GM23338 (cell line): ENCODE measurements at regions not wholly inside any gene's neighbourhood (a gene's known extent, or its start where the extent isn't known, plus 50 kb on each side); places are given as distances from the start of the nearest gene placed in this dataset.

Experiments used
- ATAC-seq: fragments of 200-7000 bp; cut with Tn5 transposase; 3 replicates; pipeline ENCODE4 v1.9.1; 2020
- DNase-seq: peaks from one replicate; pipeline ENCODE4 v3.0.0-alpha.2; 2015; ENCODE audit warnings: low spot score
- H2AFZ ChIP-seq: fragments of 200-600 bp; sonication (generic); 2 replicates; pipeline ENCODE4 v1.8.0; 2016; ENCODE audit warnings: antibody characterized with exemption, mild to moderate bottlenecking, moderate library complexity
- H3F3A ChIP-seq: fragments of 200-600 bp; sonication (generic); replicated peaks from 2 replicates; pipeline ENCODE4 v1.8.0; 2017; ENCODE audit warnings: antibody characterized with exemption, mixed run types, low read depth
- H3K27ac ChIP-seq: fragments of 200-600 bp; sonication (generic); 2 replicates; pipeline ENCODE4 v1.6.1; 2016; ENCODE audit warnings: low read depth
- H3K27me3 ChIP-seq: fragments of 200-600 bp; sonication (generic); 2 replicates; pipeline ENCODE4 v1.8.0; 2016; ENCODE audit warnings: mild to moderate bottlenecking, mixed run types, moderate library complexity; ENCODE audit not compliant: insufficient read depth
- H3K36me3 ChIP-seq: fragments of 200-600 bp; sonication (generic); 2 replicates; pipeline ENCODE4 v1.8.0; 2016; ENCODE audit warnings: mild to moderate bottlenecking; ENCODE audit not compliant: insufficient read depth
- H3K4me1 ChIP-seq: fragments of 200-600 bp; sonication (generic); 2 replicates; pipeline ENCODE4 v1.8.0; 2016; ENCODE audit warnings: mild to moderate bottlenecking, moderate library complexity; ENCODE audit not compliant: insufficient read depth
- H3K4me2 ChIP-seq: fragments of 200-600 bp; sonication (generic); 2 replicates; pipeline ENCODE4 v1.7.1; 2017; ENCODE audit warnings: mixed run types
- H3K4me3 ChIP-seq: fragments of 200-600 bp; sonication (generic); 2 replicates; pipeline ENCODE4 v1.6.1; 2016; ENCODE audit warnings: mixed run types
- H3K79me2 ChIP-seq: fragments of 200-600 bp; sonication (generic); replicated peaks from 2 replicates; pipeline ENCODE4 v1.8.0; 2017; ENCODE audit warnings: mild to moderate bottlenecking; ENCODE audit not compliant: insufficient read depth
- H3K9me2 ChIP-seq: fragments of 200-600 bp; sonication (generic); 2 replicates; pipeline ENCODE4 v1.8.0; 2017; ENCODE audit not compliant: insufficient read depth
- H4K20me1 ChIP-seq: fragments of 200-600 bp; sonication (generic); replicated peaks from 2 replicates; pipeline ENCODE4 v1.8.0; 2017; ENCODE audit warnings: mild to moderate bottlenecking; ENCODE audit not compliant: insufficient read depth
- H3K27ac Mint-ChIP-seq: 2 replicates; pipeline ENCODE4 v1.8.0; 2020; ENCODE audit warnings: inconsistent platforms, mild to moderate bottlenecking, moderate library complexity, mixed read lengths
- H3K27me3 Mint-ChIP-seq: 3 replicates; pipeline ENCODE4 v1.8.0; 2022; ENCODE audit warnings: low read depth, mild to moderate bottlenecking, moderate library complexity, mixed read lengths, inconsistent platforms; ENCODE audit not compliant: insufficient read depth, poor library complexity
- H3K36me3 Mint-ChIP-seq: 3 replicates; pipeline ENCODE4 v1.8.0; 2021; ENCODE audit warnings: low read depth, mild to moderate bottlenecking, inconsistent platforms, moderate library complexity, mixed read lengths
- H3K4me1 Mint-ChIP-seq: 3 replicates; pipeline ENCODE4 v1.8.0; 2020; ENCODE audit warnings: mild to moderate bottlenecking, inconsistent platforms, mixed read lengths
- H3K4me3 Mint-ChIP-seq: 3 replicates; pipeline ENCODE4 v1.8.0; 2021; ENCODE audit warnings: moderate library complexity, mild to moderate bottlenecking, inconsistent platforms, mixed read lengths
- H3K9me3 Mint-ChIP-seq: 3 replicates; pipeline ENCODE4 v1.8.0; 2020; ENCODE audit warnings: moderate library complexity, mild to moderate bottlenecking, inconsistent platforms, mixed read lengths
- CREB1 ChIP-seq: fragments of 250-450 bp; sonication (Bioruptor Pico); IDR thresholded peaks from 2 replicates; pipeline ENCODE4 v1.5.0; 2020; ENCODE audit warnings: low read depth, mild to moderate bottlenecking, moderate library complexity
- EZH2 ChIP-seq: fragments of 200-600 bp; sonication (generic); IDR thresholded peaks from one replicate; pipeline ENCODE4 v1.8.0; 2017; ENCODE audit warnings: antibody characterized with exemption, mild to moderate bottlenecking, low read depth; ENCODE audit not compliant: unreplicated experiment
- JUNB ChIP-seq: IDR thresholded peaks from one replicate; pipeline ENCODE4 v1.6.1; 2016; ENCODE audit warnings: antibody characterized with exemption; ENCODE audit not compliant: unreplicated experiment
- POLR2AphosphoS5 ChIP-seq: IDR thresholded peaks from 2 replicates; pipeline ENCODE4 v1.6.1; 2016; ENCODE audit warnings: antibody characterized with exemption, low read depth
- ZNF114 ChIP-seq: fragments of 250-450 bp; sonication (Bioruptor Pico); IDR thresholded peaks from 2 replicates; pipeline ENCODE4 v1.5.0; 2020; ENCODE audit warnings: mild to moderate bottlenecking, moderate library complexity
- ZNF331 ChIP-seq: fragments of 250-450 bp; sonication (Bioruptor Pico); IDR thresholded peaks from 2 replicates; pipeline ENCODE4 v1.5.0; 2020; ENCODE audit warnings: low read depth, mild to moderate bottlenecking, moderate library complexity
- TF ChIP-seq, protein P1 (sequence below): fragments of 250-450 bp; sonication (Bioruptor Pico); IDR thresholded peaks from 2 replicates; pipeline ENCODE4 v1.5.0; 2020; ENCODE audit warnings: mild to moderate bottlenecking, moderate library complexity
- TF ChIP-seq, protein P2 (sequence below), 2 experiments: fragments of 200-600 bp in 1 of 2; sonication (generic) in 1 of 2; conservative IDR thresholded peaks; 2 replicates each; pipeline versions ENCODE4 v1.5.1 to v1.6.1; 2016 to 2017; ENCODE audit warnings: antibody characterized with exemption in 2 of 2, low read depth in 2 of 2, mild to moderate bottlenecking in 2 of 2, moderate library complexity in 1 of 2
- TF ChIP-seq, protein P3 (sequence below): IDR thresholded peaks from one replicate; pipeline ENCODE4 v1.6.1; 2018; ENCODE audit warnings: antibody characterized with exemption; ENCODE audit not compliant: unreplicated experiment
- TF ChIP-seq, protein P4 (sequence below): IDR thresholded peaks from 2 replicates; pipeline ENCODE4 v1.6.1; 2016; ENCODE audit warnings: antibody characterized with exemption

DNA sequence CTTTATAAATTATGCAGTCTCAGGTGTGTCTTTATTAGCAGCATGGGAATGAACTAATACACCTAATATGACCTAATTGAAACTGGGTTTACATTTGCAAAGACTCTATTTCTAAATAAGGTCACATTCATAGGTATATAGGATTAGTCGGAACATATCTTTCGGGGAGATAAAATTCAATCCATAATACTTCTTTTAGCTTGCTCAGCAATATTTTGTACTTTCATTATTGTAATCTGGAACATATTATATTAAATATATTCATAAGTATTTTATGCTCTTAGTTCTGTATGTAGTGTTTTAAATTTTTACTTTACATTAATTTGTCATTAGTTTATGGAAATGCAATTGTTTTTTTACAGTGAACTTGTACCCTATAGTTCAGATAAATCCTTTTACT, 927.7 kb downstream of the CCDC85A start:
- no peaks in the 10 kb centered on the region for H4K20me1 ChIP-seq
- TF ChIP-seq, protein P1, sequence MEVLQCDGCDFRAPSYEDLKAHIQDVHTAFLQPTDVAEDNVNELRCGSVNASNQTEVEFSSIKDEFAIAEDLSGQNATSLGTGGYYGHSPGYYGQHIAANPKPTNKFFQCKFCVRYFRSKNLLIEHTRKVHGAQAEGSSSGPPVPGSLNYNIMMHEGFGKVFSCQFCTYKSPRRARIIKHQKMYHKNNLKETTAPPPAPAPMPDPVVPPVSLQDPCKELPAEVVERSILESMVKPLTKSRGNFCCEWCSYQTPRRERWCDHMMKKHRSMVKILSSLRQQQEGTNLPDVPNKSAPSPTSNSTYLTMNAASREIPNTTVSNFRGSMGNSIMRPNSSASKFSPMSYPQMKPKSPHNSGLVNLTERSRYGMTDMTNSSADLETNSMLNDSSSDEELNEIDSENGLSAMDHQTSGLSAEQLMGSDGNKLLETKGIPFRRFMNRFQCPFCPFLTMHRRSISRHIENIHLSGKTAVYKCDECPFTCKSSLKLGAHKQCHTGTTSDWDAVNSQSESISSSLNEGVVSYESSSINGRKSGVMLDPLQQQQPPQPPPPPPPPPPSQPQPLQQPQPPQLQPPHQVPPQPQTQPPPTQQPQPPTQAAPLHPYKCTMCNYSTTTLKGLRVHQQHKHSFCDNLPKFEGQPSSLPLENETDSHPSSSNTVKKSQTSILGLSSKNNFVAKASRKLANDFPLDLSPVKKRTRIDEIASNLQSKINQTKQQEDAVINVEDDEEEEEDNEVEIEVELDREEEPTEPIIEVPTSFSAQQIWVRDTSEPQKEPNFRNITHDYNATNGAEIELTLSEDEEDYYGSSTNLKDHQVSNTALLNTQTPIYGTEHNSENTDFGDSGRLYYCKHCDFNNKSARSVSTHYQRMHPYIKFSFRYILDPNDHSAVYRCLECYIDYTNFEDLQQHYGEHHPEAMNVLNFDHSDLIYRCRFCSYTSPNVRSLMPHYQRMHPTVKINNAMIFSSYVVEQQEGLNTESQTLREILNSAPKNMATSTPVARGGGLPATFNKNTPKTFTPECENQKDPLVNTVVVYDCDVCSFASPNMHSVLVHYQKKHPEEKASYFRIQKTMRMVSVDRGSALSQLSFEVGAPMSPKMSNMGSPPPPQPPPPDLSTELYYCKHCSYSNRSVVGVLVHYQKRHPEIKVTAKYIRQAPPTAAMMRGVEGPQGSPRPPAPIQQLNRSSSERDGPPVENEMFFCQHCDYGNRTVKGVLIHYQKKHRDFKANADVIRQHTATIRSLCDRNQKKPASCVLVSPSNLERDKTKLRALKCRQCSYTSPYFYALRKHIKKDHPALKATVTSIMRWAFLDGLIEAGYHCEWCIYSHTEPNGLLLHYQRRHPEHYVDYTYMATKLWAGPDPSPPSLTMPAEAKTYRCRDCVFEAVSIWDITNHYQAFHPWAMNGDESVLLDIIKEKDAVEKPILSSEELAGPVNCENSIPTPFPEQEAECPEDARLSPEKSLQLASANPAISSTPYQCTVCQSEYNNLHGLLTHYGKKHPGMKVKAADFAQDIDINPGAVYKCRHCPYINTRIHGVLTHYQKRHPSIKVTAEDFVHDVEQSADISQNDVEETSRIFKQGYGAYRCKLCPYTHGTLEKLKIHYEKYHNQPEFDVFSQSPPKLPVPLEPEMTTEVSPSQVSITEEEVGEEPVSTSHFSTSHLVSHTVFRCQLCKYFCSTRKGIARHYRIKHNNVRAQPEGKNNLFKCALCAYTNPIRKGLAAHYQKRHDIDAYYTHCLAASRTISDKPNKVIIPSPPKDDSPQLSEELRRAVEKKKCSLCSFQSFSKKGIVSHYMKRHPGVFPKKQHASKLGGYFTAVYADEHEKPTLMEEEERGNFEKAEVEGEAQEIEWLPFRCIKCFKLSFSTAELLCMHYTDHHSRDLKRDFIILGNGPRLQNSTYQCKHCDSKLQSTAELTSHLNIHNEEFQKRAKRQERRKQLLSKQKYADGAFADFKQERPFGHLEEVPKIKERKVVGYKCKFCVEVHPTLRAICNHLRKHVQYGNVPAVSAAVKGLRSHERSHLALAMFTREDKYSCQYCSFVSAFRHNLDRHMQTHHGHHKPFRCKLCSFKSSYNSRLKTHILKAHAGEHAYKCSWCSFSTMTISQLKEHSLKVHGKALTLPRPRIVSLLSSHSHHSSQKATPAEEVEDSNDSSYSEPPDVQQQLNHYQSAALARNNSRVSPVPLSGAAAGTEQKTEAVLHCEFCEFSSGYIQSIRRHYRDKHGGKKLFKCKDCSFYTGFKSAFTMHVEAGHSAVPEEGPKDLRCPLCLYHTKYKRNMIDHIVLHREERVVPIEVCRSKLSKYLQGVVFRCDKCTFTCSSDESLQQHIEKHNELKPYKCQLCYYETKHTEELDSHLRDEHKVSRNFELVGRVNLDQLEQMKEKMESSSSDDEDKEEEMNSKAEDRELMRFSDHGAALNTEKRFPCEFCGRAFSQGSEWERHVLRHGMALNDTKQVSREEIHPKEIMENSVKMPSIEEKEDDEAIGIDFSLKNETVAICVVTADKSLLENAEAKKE: no peak
- TF ChIP-seq EZH2: no peak
- TF ChIP-seq CREB1 (CRISPR knock-in tag): no peak
- no peak for TF ChIP-seq ZNF331
- TF ChIP-seq, protein P2, sequence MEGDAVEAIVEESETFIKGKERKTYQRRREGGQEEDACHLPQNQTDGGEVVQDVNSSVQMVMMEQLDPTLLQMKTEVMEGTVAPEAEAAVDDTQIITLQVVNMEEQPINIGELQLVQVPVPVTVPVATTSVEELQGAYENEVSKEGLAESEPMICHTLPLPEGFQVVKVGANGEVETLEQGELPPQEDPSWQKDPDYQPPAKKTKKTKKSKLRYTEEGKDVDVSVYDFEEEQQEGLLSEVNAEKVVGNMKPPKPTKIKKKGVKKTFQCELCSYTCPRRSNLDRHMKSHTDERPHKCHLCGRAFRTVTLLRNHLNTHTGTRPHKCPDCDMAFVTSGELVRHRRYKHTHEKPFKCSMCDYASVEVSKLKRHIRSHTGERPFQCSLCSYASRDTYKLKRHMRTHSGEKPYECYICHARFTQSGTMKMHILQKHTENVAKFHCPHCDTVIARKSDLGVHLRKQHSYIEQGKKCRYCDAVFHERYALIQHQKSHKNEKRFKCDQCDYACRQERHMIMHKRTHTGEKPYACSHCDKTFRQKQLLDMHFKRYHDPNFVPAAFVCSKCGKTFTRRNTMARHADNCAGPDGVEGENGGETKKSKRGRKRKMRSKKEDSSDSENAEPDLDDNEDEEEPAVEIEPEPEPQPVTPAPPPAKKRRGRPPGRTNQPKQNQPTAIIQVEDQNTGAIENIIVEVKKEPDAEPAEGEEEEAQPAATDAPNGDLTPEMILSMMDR (conservative IDR thresholded peaks at IDR 0.05; ENCODE audit: low read depth in 2 of 2): no peak
- TF ChIP-seq JUNB: no peak
- TF ChIP-seq, protein P3, sequence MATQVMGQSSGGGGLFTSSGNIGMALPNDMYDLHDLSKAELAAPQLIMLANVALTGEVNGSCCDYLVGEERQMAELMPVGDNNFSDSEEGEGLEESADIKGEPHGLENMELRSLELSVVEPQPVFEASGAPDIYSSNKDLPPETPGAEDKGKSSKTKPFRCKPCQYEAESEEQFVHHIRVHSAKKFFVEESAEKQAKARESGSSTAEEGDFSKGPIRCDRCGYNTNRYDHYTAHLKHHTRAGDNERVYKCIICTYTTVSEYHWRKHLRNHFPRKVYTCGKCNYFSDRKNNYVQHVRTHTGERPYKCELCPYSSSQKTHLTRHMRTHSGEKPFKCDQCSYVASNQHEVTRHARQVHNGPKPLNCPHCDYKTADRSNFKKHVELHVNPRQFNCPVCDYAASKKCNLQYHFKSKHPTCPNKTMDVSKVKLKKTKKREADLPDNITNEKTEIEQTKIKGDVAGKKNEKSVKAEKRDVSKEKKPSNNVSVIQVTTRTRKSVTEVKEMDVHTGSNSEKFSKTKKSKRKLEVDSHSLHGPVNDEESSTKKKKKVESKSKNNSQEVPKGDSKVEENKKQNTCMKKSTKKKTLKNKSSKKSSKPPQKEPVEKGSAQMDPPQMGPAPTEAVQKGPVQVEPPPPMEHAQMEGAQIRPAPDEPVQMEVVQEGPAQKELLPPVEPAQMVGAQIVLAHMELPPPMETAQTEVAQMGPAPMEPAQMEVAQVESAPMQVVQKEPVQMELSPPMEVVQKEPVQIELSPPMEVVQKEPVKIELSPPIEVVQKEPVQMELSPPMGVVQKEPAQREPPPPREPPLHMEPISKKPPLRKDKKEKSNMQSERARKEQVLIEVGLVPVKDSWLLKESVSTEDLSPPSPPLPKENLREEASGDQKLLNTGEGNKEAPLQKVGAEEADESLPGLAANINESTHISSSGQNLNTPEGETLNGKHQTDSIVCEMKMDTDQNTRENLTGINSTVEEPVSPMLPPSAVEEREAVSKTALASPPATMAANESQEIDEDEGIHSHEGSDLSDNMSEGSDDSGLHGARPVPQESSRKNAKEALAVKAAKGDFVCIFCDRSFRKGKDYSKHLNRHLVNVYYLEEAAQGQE: no peak
- no peak for TF ChIP-seq POLR2AphosphoS5
- TF ChIP-seq, protein P4, sequence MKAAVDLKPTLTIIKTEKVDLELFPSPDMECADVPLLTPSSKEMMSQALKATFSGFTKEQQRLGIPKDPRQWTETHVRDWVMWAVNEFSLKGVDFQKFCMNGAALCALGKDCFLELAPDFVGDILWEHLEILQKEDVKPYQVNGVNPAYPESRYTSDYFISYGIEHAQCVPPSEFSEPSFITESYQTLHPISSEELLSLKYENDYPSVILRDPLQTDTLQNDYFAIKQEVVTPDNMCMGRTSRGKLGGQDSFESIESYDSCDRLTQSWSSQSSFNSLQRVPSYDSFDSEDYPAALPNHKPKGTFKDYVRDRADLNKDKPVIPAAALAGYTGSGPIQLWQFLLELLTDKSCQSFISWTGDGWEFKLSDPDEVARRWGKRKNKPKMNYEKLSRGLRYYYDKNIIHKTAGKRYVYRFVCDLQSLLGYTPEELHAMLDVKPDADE: no peak
- no peak for TF ChIP-seq ZNF114 (CRISPR knock-in tag)
- H3K27me3 ChIP-seq: no peaks in the 10 kb centered on the region
- no peaks in the 10 kb centered on the region for H3K36me3 ChIP-seq
- no peak overlapping the region for H3K27ac Mint-ChIP-seq
- H3K27ac ChIP-seq: no peak overlapping the region
- no peak for ATAC-seq
- H3F3A ChIP-seq: no peaks in the 10 kb centered on the region
- H3K27me3 Mint-ChIP-seq: no peaks in the 10 kb centered on the region
- no peak overlapping the region for H2AFZ ChIP-seq
- no peak for DNase-seq
- H3K9me2 ChIP-seq: 0 out of 2 replicates have a peak, but pooled peaks cover 5% of the 10 kb centered on the region
- H3K79me2 ChIP-seq: no peaks in the 10 kb centered on the region
- no peak overlapping the region for H3K4me3 Mint-ChIP-seq
- H3K36me3 Mint-ChIP-seq: peaks cover 4% of the 10 kb centered on the region; the same call in 1 of the 3 replicates
- no peaks in the 10 kb centered on the region for H3K4me1 Mint-ChIP-seq
- no peaks in the 10 kb centered on the region for H3K4me1 ChIP-seq
- no peak overlapping the region for H3K4me3 ChIP-seq
- H3K9me3 Mint-ChIP-seq: peaks cover 7% of the 10 kb centered on the region; the same call in 2 of the 3 replicates
- no peak overlapping the region for H3K4me2 ChIP-seq
